ENCODE measurements at regions not wholly inside any gene's neighbourhood (a gene's known extent, or its start where the extent isn't known, plus 50 kb on each side); places are given as distances from the start of the nearest gene placed in this dataset.

GRCh38 chr2:128685841-128686496 is 367.3 kb upstream of the HS6ST1 start:
- TF ChIP-seq CTCF (IDR thresholded peaks at IDR 0.05), result no peak
- TF ChIP-seq POLR2A (IDR thresholded peaks at IDR 0.05), result no peak

All from lower leg skin (tissue), 3 donors.